SK-MEL-5 (cell line): ENCODE measurements at regions not wholly inside any gene's neighbourhood (a gene's known extent, or its start where the extent isn't known, plus 50 kb on each side); places are given as distances from the start of the nearest gene placed in this dataset.

Experiments used
- DNase-seq: peaks from one replicate; pipeline ENCODE4 v3.0.0-alpha.2; 2016; ENCODE audit warnings: low read depth, low spot score
- in situ Hi-C: cut with HindIII; loops from 2 replicates; pipeline ENCODE4 v1.10.0; 2016; ENCODE audit warnings: low sequenced_read_pairs, high pct_unique_total_duplicates, low pct_unique_long_range_greater_than_20kb

- DNase-seq: no peak
- in situ Hi-C loops: no loop called here
Measured at GRCh38 chr4:53800741-53801140, 209.5 kb upstream of the LNX1 start.

- in situ Hi-C loops: no loop called here
- no peak for DNase-seq
Measured at GRCh38 chr4:53793096-53793495, 201.8 kb upstream of the LNX1 start.

- in situ Hi-C loops: no loop called here
- DNase-seq: no peak
Measured at GRCh38 chr4:53790286-53790685, 199.0 kb upstream of the LNX1 start.

GRCh38 chr4:53788621-53789020 is 197.3 kb upstream of the LNX1 start:
- no peak for DNase-seq
- in situ Hi-C loops: no loop called here

GRCh38 chr4:53788011-53788410 is 196.7 kb upstream of the LNX1 start:
- in situ Hi-C loops: no loop called here
- no peak for DNase-seq

GRCh38 chr4:53786632-53787031 is 195.3 kb upstream of the LNX1 start:
- DNase-seq: no peak
- in situ Hi-C loops: no loop called here

GRCh38 chr4:53785996-53786395 is 194.7 kb upstream of the LNX1 start:
- in situ Hi-C loops: no loop called here
- DNase-seq: no peak

- in situ Hi-C loops: no loop called here
- no peak for DNase-seq
Measured at GRCh38 chr4:53784112-53784511, 192.8 kb upstream of the LNX1 start.

GRCh38 chr4:53783208-53783859 is 192.0 kb upstream of the LNX1 start:
- DNase-seq: no peak
- in situ Hi-C loops: no loop called here

GRCh38 chr4:53782458-53782845 is 191.2 kb upstream of the LNX1 start:
- in situ Hi-C loops: no loop called here
- no peak for DNase-seq

- DNase-seq: no peak
- in situ Hi-C loops: no loop called here
Measured at GRCh38 chr4:53781629-53782457, 190.6 kb upstream of the LNX1 start.

- in situ Hi-C loops: no loop called here
- no peak for DNase-seq
Measured at GRCh38 chr4:53780736-53781400, 189.6 kb upstream of the LNX1 start.

- in situ Hi-C loops: no loop called here
- no peak for DNase-seq
Measured at GRCh38 chr4:53779025-53779424, 187.7 kb upstream of the LNX1 start.

GRCh38 chr4:53778155-53778554 is 186.9 kb upstream of the LNX1 start:
- in situ Hi-C loops: no loop called here

GRCh38 chr4:53777244-53777984 is 186.1 kb upstream of the LNX1 start:
- DNase-seq: no peak
- in situ Hi-C loops: no loop called here

More at GRCh38 chr4:53778155-53778554, 186.9 kb upstream of the LNX1 start:
- no peak for DNase-seq

- in situ Hi-C loops: no loop called here
- DNase-seq: no peak
Measured at GRCh38 chr4:53776141-53776540, 184.9 kb upstream of the LNX1 start.

GRCh38 chr4:53775381-53775780 is 184.1 kb upstream of the LNX1 start:
- no peak for DNase-seq
- in situ Hi-C loops: no loop called here

- in situ Hi-C loops: no loop called here
- DNase-seq: no peak
Measured at GRCh38 chr4:53771326-53771725, 180.0 kb upstream of the LNX1 start.
